GM18502 (cell line): ENCODE measurements at regions not wholly inside any gene's neighbourhood (a gene's known extent, or its start where the extent isn't known, plus 50 kb on each side); places are given as distances from the start of the nearest gene placed in this dataset.

Experiments
- ATAC-seq: cut with Tn5 transposase; IDR thresholded peaks from one replicate; pipeline ENCODE4 v1.9.1; 2021; ENCODE audit warnings: mild to moderate bottlenecking; ENCODE audit not compliant: unreplicated experiment, poor library complexity

DNA sequence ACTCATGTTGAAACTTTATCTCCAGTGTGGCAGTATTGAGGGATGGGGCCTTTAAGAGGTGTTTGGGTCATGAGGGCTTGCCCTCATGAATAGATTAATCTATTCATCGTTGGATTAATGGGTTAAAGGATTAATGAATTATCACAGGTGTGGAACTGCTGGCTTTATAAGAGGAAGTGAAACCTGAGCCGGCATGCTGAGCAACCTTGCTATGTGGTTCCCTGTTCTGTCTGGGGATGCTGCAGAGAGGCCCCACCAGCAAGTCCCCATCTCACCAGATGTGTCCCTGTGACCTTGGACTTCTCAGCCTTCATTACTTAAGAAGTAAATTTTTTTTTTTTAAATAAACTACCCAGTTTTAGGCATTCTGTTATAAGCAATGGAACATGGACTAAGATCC lies 109.6 kb downstream of the DYRK2 start:
- ATAC-seq = peak; percentile 99

GRCh38 chr12:67758521-67758920 lies 110.0 kb downstream of the DYRK2 start:
- ATAC-seq = no peak

GRCh38 chr12:67759829-67760228 lies 111.3 kb downstream of the DYRK2 start:
- ATAC-seq = no peak

DNA sequence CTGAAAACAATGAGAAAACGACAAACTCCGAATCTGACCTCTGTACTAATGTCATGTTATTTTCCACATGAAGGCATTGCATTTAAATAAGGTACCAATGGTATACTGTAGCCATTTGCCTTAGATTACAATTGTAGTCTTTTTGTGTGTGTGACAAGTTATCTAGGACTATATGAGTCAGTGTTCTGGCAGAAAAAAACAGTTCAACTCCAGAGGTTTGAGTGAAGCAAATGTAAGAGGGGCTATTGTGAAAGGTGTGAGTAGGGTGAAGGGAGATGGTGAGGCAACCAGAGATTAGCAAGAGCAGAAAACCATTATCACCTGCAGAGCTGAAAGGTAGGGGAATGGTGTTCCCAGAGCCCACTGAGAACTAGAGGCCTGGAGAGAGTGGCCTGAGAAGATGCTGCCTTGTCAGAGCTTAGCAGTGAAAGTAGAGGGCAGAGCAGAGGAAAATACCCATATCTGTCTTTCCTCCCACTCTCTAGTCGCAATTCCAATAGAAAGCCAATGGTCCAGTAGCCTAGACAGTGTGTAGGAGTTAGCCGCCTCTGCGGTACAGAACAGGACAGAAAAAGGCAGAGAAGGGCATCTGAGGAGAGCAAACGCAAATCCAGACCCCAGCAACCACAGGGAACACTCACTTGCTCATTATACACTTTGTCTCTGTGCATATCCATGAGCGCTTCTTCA lies 112.2 kb downstream of the DYRK2 start:
- no peak for ATAC-seq

- ATAC-seq = no peak
Measured at GRCh38 chr12:67761566-67761965, 113.0 kb downstream of the DYRK2 start.

GRCh38 chr12:67764055-67764454 lies 115.5 kb downstream of the DYRK2 start:
- ATAC-seq = no peak

GRCh38 chr12:67764946-67765619 lies 116.5 kb downstream of the DYRK2 start:
- no peak for ATAC-seq

DNA sequence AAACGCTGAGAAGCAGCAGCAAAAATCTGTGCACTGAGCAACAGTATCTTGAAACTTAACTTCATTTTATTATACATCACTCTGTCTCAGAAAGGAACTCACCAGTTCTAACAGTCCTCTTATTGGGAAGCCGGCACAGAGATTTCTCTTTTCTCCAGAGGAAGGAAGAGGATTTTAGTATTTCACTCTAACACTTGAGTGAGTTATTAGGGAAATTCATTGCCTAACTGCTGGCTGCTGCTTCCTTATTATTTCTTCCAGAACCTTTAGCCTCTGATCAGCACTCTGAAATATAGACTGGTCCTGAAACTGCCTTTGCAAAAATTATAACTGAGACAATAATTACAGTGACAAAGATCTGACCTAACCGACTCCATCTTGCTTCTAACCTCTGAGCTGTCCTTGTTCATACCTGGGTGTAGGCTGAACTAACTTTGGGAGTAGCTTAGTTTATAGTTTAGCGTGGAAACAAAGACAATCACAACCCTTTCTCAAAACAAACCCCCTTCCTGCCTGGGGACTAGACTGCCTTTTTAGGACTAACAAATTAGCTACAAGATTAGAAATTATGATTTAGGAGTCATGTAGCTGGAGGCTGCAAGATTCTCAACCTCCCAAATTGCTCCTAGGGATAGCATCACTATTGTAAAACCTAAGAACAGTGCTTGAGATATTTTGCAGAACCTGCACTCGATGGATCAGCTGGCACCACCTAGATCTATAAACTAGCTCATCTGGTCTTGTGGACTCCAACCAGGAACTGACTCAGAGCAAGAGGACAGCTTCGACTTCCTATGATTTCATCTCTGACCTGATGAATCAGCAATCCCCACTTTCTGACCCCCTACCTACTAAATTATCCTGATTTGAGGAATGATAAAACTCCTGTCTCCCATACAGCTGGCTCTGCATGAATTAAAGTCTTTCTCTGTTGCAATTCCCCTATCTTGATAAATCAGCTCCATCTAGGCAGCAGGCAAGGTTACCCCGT lies 117.5 kb downstream of the DYRK2 start:
- ATAC-seq = no peak

- ATAC-seq = no peak
Measured at GRCh38 chr12:67772267-67773169, 124.0 kb downstream of the DYRK2 start.

DNA sequence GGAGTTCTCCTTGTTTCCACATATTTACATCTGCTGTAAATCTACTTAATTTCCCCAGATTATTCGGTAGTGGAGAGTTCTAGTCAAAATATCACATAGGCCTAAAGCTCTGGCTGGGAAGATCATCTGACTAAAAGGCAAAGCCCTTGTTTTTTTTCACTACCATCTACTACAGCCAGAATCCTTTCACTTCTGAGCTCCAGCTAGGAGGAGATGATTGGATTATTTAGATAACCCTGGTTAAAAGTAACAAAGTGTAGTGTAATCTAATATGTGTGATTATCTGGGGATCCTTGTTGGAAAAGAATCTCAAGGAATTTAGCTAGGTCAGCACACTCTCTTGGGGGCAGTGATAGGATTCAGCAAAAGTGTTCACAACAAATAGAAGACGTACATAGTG lies 125.4 kb downstream of the DYRK2 start:
- no peak for ATAC-seq

- no peak for ATAC-seq
Measured at GRCh38 chr12:67774983-67775587, 126.5 kb downstream of the DYRK2 start.

DNA sequence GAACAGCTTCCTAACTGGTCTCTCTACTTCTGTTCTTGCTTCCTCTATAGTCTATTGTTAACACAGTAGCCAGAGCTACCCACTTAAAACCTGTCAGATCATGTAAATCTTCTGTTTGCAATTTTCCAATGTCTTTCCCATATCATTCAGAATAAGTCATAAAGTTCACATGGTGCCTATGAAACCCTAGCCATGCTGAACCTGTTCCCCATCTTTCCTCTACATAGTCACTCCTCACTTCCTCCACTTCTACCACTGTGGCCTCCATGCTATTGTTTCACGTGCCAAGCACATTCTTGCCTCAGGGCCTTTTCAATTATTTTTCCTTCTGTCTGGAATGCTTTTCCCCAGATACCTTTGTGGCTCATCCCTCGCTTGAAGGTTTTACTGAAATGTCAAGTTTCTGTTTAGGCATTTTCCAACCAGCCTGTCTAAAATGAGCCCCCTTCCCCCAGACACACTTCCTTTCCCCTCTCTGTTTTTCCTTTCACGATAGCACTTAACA lies 132.1 kb downstream of the DYRK2 start:
- ATAC-seq = no peak

DNA sequence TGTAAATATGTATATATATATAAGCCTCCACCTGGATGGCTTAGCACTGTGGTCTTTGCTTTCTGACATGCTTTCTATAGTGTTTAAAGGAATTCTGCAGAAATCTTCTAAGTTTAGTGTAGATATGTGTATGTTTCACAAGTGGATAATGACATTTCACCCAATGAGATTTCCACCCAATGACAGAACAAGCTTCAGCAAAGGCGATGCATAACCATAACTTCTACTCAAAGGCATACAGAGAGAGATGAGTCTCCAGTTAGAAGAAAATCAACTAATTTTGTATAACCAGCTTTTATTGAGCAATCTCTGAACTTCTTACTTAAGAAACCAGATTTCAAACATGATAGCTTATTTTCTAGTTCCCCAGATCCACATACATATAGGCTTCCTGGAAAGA lies 134.0 kb downstream of the DYRK2 start:
- no peak for ATAC-seq

- no peak for ATAC-seq
Measured at GRCh38 chr12:67783393-67783792, 134.8 kb downstream of the DYRK2 start.

- no peak for ATAC-seq
Measured at GRCh38 chr12:67784831-67785230, 136.3 kb downstream of the DYRK2 start.

- ATAC-seq = no peak
Measured at GRCh38 chr12:67786086-67786485, 137.5 kb downstream of the DYRK2 start.

- ATAC-seq = no peak
Measured at GRCh38 chr12:67788118-67788517, 139.6 kb downstream of the DYRK2 start.

GRCh38 chr12:67789266-67789665 lies 140.7 kb downstream of the DYRK2 start:
- ATAC-seq = no peak

DNA sequence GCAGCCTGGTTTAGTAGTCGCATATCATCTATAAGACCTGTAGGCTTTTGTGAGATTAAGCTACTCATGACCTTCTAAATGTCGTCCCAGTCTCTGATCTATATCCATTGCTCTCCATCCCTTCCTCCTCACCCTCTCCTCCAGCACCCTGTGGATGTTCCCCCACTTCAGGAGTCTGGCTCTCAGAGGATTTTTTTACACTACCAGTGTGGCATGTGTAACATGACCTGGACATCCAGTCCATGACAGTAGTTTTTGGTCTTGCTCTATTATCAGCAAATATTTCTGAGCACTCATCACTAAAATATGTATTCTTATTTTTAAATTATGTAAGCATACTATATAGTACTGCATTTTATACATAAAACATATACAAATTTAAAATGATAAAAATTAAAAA lies 142.1 kb downstream of the DYRK2 start:
- ATAC-seq = no peak
